ENCODE measurements at regions not wholly inside any gene's neighbourhood (a gene's known extent, or its start where the extent isn't known, plus 50 kb on each side); places are given as distances from the start of the nearest gene placed in this dataset.

GRCh38 chr17:71057938-71058337 is 888.6 kb downstream of the KCNJ2 start:
- no TSS peak for BruUV-seq (replicated peaks)

More at GRCh38 chr17:71057938-71058337, 888.6 kb downstream of the KCNJ2 start:
- no peaks in the 10 kb centered on the region for H4K20me1 ChIP-seq (replicated peaks; ENCODE audit: control insufficient read depth, extremely low read depth, insufficient read depth, low read length)
- H3K9me1 ChIP-seq (replicated peaks; ENCODE audit: control insufficient read depth, extremely low read depth, insufficient read depth, low read length), result no peaks in the 10 kb centered on the region
- POLR2A ChIA-PET, result no interaction called here
- H3K4me1 ChIP-seq (ENCODE audit: control insufficient read depth, extremely low read depth, insufficient read depth, low read length), result no peaks in the 10 kb centered on the region
- H3K4me2 ChIP-seq (ENCODE audit: insufficient read depth, low read length), result no peak overlapping the region
- no peaks in the 10 kb centered on the region for H3K9me3 ChIP-seq (replicated peaks; ENCODE audit: control insufficient read depth, insufficient read depth, low read length)
- TF ChIP-seq, protein P1, sequence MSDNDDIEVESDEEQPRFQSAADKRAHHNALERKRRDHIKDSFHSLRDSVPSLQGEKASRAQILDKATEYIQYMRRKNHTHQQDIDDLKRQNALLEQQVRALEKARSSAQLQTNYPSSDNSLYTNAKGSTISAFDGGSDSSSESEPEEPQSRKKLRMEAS (IDR thresholded peaks at IDR 0.05; ENCODE audit: insufficient read depth, insufficient read length), result no peak
- no peak for TF ChIP-seq GATA2 (IDR thresholded peaks at IDR 0.05; ENCODE audit: insufficient read depth, insufficient read length, low read depth, low read length)
- TF ChIP-seq CTCF (IDR thresholded peaks at IDR 0.05; ENCODE audit: extremely low read depth in 1 of 2, insufficient read depth in 1 of 2, low read depth in 1 of 2, low read length in 2 of 2), result no peak
- no peak for TF ChIP-seq POLR2AphosphoS5 (IDR thresholded peaks at IDR 0.05; ENCODE audit: insufficient read depth, low read depth, low read length)
- TF ChIP-seq POLR2A (IDR thresholded peaks at IDR 0.05; ENCODE audit: low read depth, low read length), result no peak
- TF ChIP-seq MYC (IDR thresholded peaks at IDR 0.05; ENCODE audit: low read depth, low read length), result no peak
- no peak for TF ChIP-seq JUN (IDR thresholded peaks at IDR 0.05; ENCODE audit: borderline replicate concordance, insufficient read depth, insufficient read length, low read depth)
- no peak for TF ChIP-seq EZH2 (IDR thresholded peaks at IDR 0.05; ENCODE audit: borderline replicate concordance, low read depth, low read length, severe bottlenecking)
- no peak for TF ChIP-seq FOS (IDR thresholded peaks at IDR 0.05; ENCODE audit: borderline replicate concordance, insufficient read depth, low read length)
- no peak overlapping the region for H3K27ac ChIP-seq (ENCODE audit: insufficient read depth, low read depth, low read length)
- H3K4me3 ChIP-seq (replicated peaks in 1 of 3; ENCODE audit: insufficient read depth in 1 of 3, low read depth in 1 of 3, low read length in 3 of 3), result no peak overlapping the region
- no peak for FAIRE-seq
- H3K36me3 ChIP-seq (ENCODE audit: control insufficient read depth in 2 of 2, extremely low read depth in 1 of 2, insufficient read depth in 2 of 2, low read length in 2 of 2), result no peaks in the 10 kb centered on the region
- intact Hi-C loops (cut with micrococcal nuclease), result no loop called here
- DNase-seq (ENCODE audit: low read depth, low spot score), result no peak
- H3K9ac ChIP-seq (replicated peaks; ENCODE audit: extremely low read depth, insufficient read depth, low read length), result no peak overlapping the region
- no peaks in the 10 kb centered on the region for H3K27me3 ChIP-seq (ENCODE audit: control insufficient read depth in 2 of 2, insufficient read depth in 2 of 2, low read length in 2 of 2)
- CTCF ChIA-PET, result no interaction called here
- no peaks in the 10 kb centered on the region for H3K79me2 ChIP-seq (ENCODE audit: control insufficient read depth, insufficient read depth, low read length)
- dilution Hi-C loops (cut with MboI; ENCODE audit: extremely low pct_ligation_motif_present, low sequenced_read_pairs), result no loop called here
- no peak overlapping the region for H2AFZ ChIP-seq (ENCODE audit: low read depth, low read length)

Measured in endothelial cell of umbilical vein (primary cell).